HG03045 (cell line): ENCODE measurements at regions not wholly inside any gene's neighbourhood (a gene's known extent, or its start where the extent isn't known, plus 50 kb on each side); places are given as distances from the start of the nearest gene placed in this dataset.

Experiments
- ATAC-seq: cut with Tn5 transposase; IDR thresholded peaks from one replicate; pipeline ENCODE4 v1.9.1; 2021; ENCODE audit warnings: mild to moderate bottlenecking, moderate library complexity; ENCODE audit not compliant: unreplicated experiment

GRCh38 chr11:115964091-115964490 is 459.9 kb upstream of the CADM1 start:
- no peak for ATAC-seq

- no peak for ATAC-seq
Observed at GRCh38 chr11:115963156-115963555, 458.9 kb upstream of the CADM1 start.

DNA sequence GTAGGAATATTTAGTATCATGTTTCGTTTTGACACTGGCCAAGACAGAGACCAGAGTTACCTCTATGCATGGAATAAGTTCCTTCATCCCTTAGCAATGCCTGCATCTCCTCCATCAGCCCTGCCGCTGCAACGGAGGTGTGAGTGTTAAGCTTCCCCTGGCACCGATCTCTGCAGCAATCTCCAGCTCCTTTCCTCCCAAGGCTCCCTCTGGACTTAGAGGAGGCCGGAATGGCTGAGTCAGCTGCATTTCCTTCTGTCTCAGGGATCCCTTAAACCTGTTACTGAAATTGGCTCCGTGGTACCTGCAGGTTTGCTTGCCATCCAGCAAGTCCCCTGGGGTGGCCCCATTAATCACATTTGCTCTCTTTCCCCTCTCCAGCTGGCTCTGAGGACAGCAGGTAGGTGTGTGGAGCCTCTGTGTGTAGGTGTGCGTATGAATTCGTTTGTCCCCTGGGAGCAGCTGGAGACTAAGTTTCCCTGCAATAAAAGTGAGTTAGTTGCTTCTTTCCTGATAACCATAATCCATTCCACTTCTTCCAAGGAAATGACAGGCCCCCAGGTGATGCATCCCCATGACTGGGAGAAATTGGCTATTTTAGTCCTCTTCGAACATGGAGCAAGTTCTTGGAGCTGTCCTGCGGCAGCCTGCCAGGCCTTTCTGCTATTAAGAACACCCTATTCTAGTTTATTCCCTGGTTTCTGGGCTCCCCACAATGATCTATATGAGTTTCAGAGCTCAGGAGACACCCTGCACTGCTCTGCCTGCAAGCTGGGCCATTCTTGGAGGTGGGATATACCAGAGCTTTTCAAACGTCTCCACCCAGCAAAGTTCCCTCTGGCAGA is 457.2 kb upstream of the CADM1 start:
- no peak for ATAC-seq

DNA sequence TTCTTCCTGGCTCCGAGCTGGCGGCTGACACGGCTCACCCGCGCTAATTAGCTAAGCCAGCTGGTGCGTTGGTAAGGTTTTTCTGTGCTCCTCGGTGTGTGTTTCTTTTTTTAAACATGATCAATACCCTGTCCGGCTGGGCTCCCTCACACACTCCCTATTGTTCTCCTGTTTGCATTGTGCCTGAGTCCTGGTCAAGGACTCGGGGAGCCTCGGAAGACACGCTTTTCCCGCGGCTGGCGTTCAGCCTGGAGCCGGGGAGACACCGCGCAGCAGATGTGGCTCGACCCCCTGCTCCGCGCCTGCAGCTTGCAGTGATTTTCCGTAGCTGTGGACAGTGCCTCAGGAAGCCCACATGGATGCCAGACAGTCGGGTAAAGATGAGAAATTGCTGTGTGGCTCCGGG is 454.9 kb upstream of the CADM1 start:
- ATAC-seq: no peak

GRCh38 chr11:115958089-115959000 is 454.1 kb upstream of the CADM1 start:
- no peak for ATAC-seq

GRCh38 chr11:115955803-115956202 is 451.6 kb upstream of the CADM1 start:
- ATAC-seq: no peak

DNA sequence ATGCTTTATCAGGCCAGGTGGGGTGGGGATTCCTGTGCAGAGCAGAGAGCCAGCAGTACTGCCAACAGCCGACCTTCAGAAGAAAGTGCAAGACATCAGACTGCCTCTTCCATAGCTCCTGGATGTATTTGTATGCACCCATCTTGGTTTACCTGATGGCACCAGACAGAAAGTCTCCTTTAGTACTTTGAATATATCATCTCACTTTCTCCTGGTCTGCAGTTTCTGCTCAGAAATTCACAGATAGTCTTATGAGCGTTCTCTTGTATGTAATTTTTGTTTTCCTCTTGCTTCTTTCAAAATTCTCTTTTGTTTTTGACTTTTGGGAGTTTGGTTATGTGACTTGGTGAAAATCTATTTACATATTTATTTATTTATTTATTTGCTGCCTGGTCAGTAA is 446.4 kb upstream of the CADM1 start:
- ATAC-seq: no peak

- ATAC-seq: no peak
Observed at GRCh38 chr11:115944596-115944995, 440.4 kb upstream of the CADM1 start.

- ATAC-seq: no peak
Observed at GRCh38 chr11:115942011-115942410, 437.8 kb upstream of the CADM1 start.

DNA sequence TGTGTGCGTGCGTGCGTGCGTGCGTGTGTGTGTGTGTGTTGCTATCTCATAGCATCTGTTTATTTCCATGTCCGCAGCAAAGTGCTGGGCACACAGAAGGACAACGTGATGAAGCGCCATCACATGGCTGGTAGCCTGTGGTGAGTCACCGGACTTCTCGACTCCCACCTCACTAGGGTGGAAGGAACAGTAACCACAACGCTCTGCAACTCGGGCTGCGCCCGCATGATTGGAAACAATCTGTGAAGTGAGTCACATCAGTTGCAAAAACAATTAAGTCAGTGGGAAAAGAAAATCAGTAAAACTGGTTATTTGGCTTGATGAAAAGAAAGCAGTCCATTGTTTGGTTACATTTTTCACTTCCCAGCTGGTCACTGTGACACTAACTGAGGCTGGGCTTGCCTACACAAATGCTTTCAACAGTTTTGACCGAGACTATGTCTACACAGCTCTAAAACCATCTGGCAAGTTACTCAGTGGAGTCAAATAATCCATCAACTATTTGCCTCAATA is 437.3 kb upstream of the CADM1 start:
- ATAC-seq: no peak

- ATAC-seq: no peak
Observed at GRCh38 chr11:115941044-115941443, 436.8 kb upstream of the CADM1 start.

GRCh38 chr11:115939731-115940421 is 435.7 kb upstream of the CADM1 start:
- no peak for ATAC-seq

- no peak for ATAC-seq
Observed at GRCh38 chr11:115939104-115939730, 435.0 kb upstream of the CADM1 start.

DNA sequence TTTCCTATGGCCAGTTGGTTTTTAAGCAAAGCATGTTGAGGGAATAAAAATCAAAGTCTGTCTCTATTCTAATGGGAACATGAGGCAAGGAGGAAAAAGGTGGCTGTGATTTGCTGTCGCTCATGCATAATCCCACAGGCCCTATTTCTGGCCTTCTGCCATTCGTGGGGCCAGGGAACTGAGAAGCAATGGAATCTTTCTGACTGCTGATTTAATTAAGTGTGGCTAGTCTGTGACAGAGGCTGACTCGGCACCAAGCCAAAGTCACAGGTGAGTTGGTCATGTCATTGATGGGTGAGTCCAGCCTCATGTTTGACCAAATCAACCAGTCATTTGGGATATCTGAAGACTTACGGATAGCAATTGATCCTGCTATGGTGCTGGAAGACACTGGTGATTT is 429.3 kb upstream of the CADM1 start:
- ATAC-seq: no peak

GRCh38 chr11:115931548-115932083 is 427.4 kb upstream of the CADM1 start:
- ATAC-seq: no peak

- ATAC-seq: no peak
Observed at GRCh38 chr11:115930886-115931547, 426.8 kb upstream of the CADM1 start.

DNA sequence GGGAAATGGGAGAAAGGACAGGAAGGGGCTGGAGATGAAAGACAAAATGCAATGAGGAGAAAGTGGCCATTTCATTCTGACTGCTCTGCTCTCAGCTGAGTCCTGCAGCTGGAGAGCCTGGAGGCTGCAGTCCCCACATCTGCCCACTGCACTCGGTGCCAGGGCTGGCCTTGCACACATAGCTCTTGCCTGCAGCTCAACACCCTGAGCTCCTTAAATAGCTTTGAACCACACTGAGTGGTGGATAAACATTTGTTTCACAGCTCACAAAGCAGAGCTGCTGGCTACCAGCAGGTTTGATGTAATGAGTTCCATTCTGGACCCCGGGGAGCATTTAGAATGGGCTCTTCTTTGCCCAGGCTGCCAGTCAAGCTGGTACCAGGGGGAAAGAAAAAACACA is 426.1 kb upstream of the CADM1 start:
- no peak for ATAC-seq

DNA sequence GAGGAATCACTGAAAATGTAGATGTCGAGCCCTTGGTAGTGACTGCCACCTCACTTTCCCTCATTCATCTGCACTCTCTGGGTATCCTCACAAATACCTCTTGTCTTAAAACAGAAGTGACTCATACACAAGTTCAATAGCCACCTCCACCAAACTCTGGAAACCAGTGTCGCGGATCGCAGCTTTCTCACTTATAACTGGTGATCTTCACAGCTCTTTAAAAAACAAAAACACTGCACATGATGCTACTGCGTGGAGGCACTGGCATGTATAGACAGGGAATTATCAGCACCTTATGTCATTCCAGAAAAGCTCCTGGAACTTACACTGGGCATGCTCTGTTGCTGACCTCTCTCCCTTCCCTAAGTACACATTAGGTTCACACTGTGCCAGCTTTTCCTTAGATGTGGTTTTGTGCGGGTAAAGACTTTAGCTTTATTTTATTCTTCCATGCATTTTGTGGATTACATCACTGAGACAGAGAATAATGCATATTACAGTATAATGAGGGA is 425.5 kb upstream of the CADM1 start:
- no peak for ATAC-seq

DNA sequence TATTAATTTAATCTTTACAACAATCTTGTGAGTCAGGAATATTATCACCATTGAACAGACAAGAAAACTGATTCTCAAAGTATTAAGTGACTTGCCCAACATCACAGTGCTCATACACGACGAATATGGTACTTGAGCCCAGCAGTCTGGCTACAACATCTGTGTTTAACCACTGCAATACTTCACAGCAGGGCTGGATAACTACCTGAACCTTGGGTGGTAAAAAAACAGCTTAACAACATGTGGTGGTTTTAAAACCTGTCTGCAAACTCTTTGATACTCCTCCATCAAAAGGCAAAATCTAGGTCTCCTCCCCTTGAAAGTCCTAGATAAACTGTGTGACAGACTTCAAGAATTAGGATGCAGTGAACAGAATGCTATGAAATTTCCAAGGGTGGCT is 424.6 kb upstream of the CADM1 start:
- no peak for ATAC-seq
